Lower leg skin (tissue), 3 donors: ENCODE measurements at regions not wholly inside any gene's neighbourhood (a gene's known extent, or its start where the extent isn't known, plus 50 kb on each side); places are given as distances from the start of the nearest gene placed in this dataset.

Experiments used
- POLR2A ChIP-seq, 2 donors: fragments of 450-650 bp; IDR thresholded peaks; one replicate each; pipeline ENCODE4 v1.6.1; 2016 to 2017; ENCODE audit warnings: antibody characterized with exemption in 2 of 2, mild to moderate bottlenecking in 1 of 2, moderate library complexity in 1 of 2
- TF ChIP-seq, protein P1 (sequence below), 3 donors: fragments of 450-650 bp; IDR thresholded peaks; one replicate each; pipeline ENCODE4 v1.5.1; 2016; ENCODE audit warnings: antibody characterized with exemption in 3 of 3, mild to moderate bottlenecking in 3 of 3, moderate library complexity in 2 of 3

DNA sequence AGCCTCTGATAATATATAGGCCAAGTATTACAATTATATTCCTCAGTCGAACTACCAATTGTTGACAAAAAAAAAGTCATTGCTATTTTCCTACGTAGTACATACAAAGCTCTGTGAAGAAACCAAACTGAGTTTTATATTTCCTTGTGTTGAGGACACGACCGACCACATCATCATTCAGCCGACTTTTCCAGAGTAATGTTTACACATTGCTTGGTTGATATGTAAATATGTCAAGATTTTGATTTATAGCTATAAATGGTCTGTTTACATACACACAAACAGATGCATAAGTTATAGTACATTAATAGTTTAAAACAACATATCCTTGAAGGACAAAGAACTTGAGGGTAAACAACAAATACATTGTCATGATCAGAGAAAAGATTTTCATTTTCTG is 121.5 kb downstream of the CRPPA start:
- TF ChIP-seq, protein P1, sequence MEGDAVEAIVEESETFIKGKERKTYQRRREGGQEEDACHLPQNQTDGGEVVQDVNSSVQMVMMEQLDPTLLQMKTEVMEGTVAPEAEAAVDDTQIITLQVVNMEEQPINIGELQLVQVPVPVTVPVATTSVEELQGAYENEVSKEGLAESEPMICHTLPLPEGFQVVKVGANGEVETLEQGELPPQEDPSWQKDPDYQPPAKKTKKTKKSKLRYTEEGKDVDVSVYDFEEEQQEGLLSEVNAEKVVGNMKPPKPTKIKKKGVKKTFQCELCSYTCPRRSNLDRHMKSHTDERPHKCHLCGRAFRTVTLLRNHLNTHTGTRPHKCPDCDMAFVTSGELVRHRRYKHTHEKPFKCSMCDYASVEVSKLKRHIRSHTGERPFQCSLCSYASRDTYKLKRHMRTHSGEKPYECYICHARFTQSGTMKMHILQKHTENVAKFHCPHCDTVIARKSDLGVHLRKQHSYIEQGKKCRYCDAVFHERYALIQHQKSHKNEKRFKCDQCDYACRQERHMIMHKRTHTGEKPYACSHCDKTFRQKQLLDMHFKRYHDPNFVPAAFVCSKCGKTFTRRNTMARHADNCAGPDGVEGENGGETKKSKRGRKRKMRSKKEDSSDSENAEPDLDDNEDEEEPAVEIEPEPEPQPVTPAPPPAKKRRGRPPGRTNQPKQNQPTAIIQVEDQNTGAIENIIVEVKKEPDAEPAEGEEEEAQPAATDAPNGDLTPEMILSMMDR (IDR thresholded peaks at IDR 0.05): no peak
- no peak for TF ChIP-seq POLR2A (IDR thresholded peaks at IDR 0.05)
